ENCODE measurements at regions not wholly inside any gene's neighbourhood (a gene's known extent, or its start where the extent isn't known, plus 50 kb on each side); places are given as distances from the start of the nearest gene placed in this dataset.

DNA sequence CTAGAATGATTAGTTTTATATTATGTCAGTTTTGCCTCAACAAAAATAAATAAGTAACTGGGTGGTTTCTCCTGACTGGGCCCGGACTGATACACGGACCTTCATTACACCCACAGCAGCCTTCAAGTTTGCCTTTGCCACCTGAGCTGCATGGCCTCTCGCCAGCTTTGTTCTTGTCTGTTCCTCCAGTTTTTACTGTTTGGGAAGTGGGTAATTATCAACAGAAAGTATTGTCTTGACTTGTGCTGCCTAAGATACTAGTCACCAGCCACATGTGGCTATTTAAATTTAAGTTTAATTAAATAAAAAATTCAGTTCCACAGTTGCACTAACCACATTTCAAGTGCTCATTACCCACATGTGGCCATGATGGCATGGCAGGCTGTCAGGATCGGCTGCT, 74.7 kb upstream of the INTU start:
- DNase-seq, result no peak
- H3K4me1 ChIP-seq (ENCODE audit: low read length), result no peaks in the 10 kb centered on the region
- H3K79me2 ChIP-seq (ENCODE audit: low read length), result no peaks in the 10 kb centered on the region
- no peak for TF ChIP-seq EZH2phosphoT487 (IDR thresholded peaks at IDR 0.05; ENCODE audit: low read length)
- TF ChIP-seq EZH2 (optimal IDR thresholded peaks at IDR 0.05; ENCODE audit: low read depth, low read length), result no peak
- TF ChIP-seq, protein P1, sequence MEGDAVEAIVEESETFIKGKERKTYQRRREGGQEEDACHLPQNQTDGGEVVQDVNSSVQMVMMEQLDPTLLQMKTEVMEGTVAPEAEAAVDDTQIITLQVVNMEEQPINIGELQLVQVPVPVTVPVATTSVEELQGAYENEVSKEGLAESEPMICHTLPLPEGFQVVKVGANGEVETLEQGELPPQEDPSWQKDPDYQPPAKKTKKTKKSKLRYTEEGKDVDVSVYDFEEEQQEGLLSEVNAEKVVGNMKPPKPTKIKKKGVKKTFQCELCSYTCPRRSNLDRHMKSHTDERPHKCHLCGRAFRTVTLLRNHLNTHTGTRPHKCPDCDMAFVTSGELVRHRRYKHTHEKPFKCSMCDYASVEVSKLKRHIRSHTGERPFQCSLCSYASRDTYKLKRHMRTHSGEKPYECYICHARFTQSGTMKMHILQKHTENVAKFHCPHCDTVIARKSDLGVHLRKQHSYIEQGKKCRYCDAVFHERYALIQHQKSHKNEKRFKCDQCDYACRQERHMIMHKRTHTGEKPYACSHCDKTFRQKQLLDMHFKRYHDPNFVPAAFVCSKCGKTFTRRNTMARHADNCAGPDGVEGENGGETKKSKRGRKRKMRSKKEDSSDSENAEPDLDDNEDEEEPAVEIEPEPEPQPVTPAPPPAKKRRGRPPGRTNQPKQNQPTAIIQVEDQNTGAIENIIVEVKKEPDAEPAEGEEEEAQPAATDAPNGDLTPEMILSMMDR (IDR thresholded peaks at IDR 0.05; ENCODE audit: low read length), result no peak
- no peak overlapping the region for H3K4me2 ChIP-seq (ENCODE audit: low read depth, low read length)
- no peak overlapping the region for H2AFZ ChIP-seq (ENCODE audit: low read length)
- H3K27ac ChIP-seq (ENCODE audit: low read length), result no peak overlapping the region
- no peaks in the 10 kb centered on the region for H3K27me3 ChIP-seq (replicated peaks; ENCODE audit: insufficient read depth, low read length)
- no peaks in the 10 kb centered on the region for H3K9me3 ChIP-seq (replicated peaks; ENCODE audit: insufficient read depth, low read length)
- H3K4me3 ChIP-seq (ENCODE audit: low read length), result no peak overlapping the region
- H4K20me1 ChIP-seq (ENCODE audit: insufficient read depth, low read length), result no peaks in the 10 kb centered on the region
- H3K9me2 ChIP-seq (replicated peaks; ENCODE audit: insufficient read depth, low read length), result no peaks in the 10 kb centered on the region
- H3K9ac ChIP-seq (ENCODE audit: low read length), result no peak overlapping the region
- H3F3A ChIP-seq (ENCODE audit: insufficient read depth, low read length), result no peaks in the 10 kb centered on the region
- H3K36me3 ChIP-seq (replicated peaks; ENCODE audit: insufficient read depth, low read length), result no peaks in the 10 kb centered on the region

DNA sequence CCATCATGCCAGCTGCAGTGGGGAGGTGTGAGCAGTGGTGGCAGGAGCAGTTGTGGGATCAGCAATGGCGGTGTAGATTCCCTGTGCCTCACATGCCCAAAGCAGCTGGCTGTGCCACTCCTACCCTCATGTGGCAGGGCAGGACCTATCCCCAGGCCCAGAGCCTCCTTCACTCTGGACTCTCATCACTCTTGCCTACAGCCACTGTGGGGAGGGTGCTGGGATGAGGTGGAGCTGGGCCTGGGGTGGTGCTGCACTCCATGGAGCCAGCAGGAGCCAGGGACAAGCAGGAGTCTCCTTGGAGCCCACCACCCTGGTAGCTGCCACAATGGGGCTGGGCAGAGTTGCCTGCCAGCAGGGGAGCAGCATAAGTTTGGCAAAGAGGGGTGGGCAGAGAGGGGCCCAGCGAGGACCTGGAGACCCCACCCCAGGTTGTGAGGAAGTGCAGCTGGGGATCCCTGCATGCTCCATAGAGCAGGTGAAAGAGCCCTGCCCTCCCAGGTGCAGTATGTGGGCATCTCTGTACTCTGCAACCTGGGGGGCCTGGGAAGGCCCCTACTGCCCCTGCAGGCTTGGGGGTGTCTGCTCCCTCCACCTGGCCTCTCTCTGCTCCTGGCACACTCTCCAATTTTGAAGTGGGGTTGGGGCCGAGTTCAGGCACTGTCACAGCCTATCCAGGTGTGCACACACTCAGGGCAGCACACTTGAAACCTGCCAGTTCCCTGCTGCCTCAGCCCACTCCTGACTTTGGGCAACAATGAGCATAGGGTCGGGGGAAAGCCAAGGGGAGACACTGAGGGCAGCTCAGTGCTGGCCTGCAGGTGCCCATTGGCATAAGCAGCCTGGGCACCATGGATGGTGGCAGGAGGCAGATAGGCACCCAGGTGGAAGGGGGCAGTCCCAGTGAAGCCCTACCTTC, 74.0 kb upstream of the INTU start:
- Histone ChIP-seq H3K9me2 (replicated peaks; ENCODE audit: insufficient read depth, low read length) (no peaks in the 10 kb centered on the region), H3K9me3 (replicated peaks; ENCODE audit: insufficient read depth, low read length) (no peaks in the 10 kb centered on the region), H3K79me2 (ENCODE audit: low read length) (no peaks in the 10 kb centered on the region), H3K36me3 (replicated peaks; ENCODE audit: insufficient read depth, low read length) (no peaks in the 10 kb centered on the region), H2AFZ (ENCODE audit: low read length) (no peak overlapping the region), H3K4me3 (ENCODE audit: low read length) (no peak overlapping the region), H3K27ac (ENCODE audit: low read length) (no peak overlapping the region), H3K4me1 (ENCODE audit: low read length) (no peaks in the 10 kb centered on the region), H3K4me2 (ENCODE audit: low read depth, low read length) (no peak overlapping the region), H3K27me3 (replicated peaks; ENCODE audit: insufficient read depth, low read length) (no peaks in the 10 kb centered on the region), H3K9ac (ENCODE audit: low read length) (no peak overlapping the region), H4K20me1 (ENCODE audit: insufficient read depth, low read length) (no peaks in the 10 kb centered on the region), H3F3A (ENCODE audit: insufficient read depth, low read length) (no peaks in the 10 kb centered on the region)
- DNase-seq, result no peak
- no peak for TF ChIP-seq EZH2 (optimal IDR thresholded peaks at IDR 0.05; ENCODE audit: low read depth, low read length)
- TF ChIP-seq, protein P1 (IDR thresholded peaks at IDR 0.05; ENCODE audit: low read length), result no peak
- TF ChIP-seq EZH2phosphoT487 (IDR thresholded peaks at IDR 0.05; ENCODE audit: low read length), result no peak

DNA sequence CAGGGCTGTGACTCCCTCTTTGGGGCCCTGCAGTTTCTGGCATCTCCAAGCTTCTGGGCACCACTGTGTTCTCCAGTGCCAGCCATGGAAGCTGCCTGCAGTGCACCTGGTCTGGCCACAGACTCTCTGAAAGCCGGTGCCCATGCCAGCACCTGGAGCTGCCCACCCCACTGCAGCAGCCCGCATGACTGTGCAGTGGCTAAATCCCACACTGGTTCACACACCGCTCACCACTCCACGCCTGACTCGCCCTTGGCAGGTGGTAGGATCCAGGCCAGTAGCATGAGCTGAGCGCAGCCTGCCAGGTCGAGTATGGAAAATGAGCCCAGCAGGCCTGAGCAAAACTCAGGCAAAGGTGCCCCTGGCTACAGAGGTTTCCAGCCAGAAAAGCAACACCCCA, 72.8 kb upstream of the INTU start:
- no peak for TF ChIP-seq EZH2 (optimal IDR thresholded peaks at IDR 0.05; ENCODE audit: low read depth, low read length)
- TF ChIP-seq, protein P1 (IDR thresholded peaks at IDR 0.05; ENCODE audit: low read length), result no peak
- TF ChIP-seq EZH2phosphoT487 (IDR thresholded peaks at IDR 0.05; ENCODE audit: low read length), result no peak
- Histone ChIP-seq H3K9me3 (replicated peaks; ENCODE audit: insufficient read depth, low read length) (no peaks in the 10 kb centered on the region), H3K27me3 (replicated peaks; ENCODE audit: insufficient read depth, low read length) (no peaks in the 10 kb centered on the region), H2AFZ (ENCODE audit: low read length) (no peak overlapping the region), H4K20me1 (ENCODE audit: insufficient read depth, low read length) (no peaks in the 10 kb centered on the region), H3K4me3 (ENCODE audit: low read length) (no peak overlapping the region), H3K4me1 (ENCODE audit: low read length) (no peaks in the 10 kb centered on the region), H3K36me3 (replicated peaks; ENCODE audit: insufficient read depth, low read length) (no peaks in the 10 kb centered on the region), H3K4me2 (ENCODE audit: low read depth, low read length) (no peak overlapping the region), H3F3A (ENCODE audit: insufficient read depth, low read length) (no peaks in the 10 kb centered on the region), H3K9ac (ENCODE audit: low read length) (no peak overlapping the region), H3K9me2 (replicated peaks; ENCODE audit: insufficient read depth, low read length) (no peaks in the 10 kb centered on the region), H3K27ac (ENCODE audit: low read length) (no peak overlapping the region), H3K79me2 (ENCODE audit: low read length) (no peaks in the 10 kb centered on the region)
- DNase-seq, result no peak
